H9 (cell line): ENCODE measurements at regions not wholly inside any gene's neighbourhood (a gene's known extent, or its start where the extent isn't known, plus 50 kb on each side); places are given as distances from the start of the nearest gene placed in this dataset.

Experiments used
- DNase-seq: peaks from one replicate; pipeline ENCODE4 v3.0.0-alpha.2; 2017
- H2AFZ ChIP-seq: one replicate; pipeline ENCODE4 v1.6.1; 2013; ENCODE audit warnings: mild to moderate bottlenecking, low read length, control low read depth, moderate library complexity
- H2AK5ac ChIP-seq: 2 replicates; pipeline ENCODE4 v1.6.1; 2013; ENCODE audit warnings: low read length, control low read depth, mixed read lengths; ENCODE audit not compliant: insufficient read length
- H2BK120ac ChIP-seq: one replicate; pipeline ENCODE4 v1.6.1; 2013; ENCODE audit warnings: low read depth, mild to moderate bottlenecking, low read length, control low read depth, inconsistent platforms; ENCODE audit not compliant: poor library complexity, severe bottlenecking
- H2BK12ac ChIP-seq: 2 replicates; pipeline ENCODE4 v1.6.1; 2013; ENCODE audit warnings: low read length, control low read depth, mixed read lengths, low read depth; ENCODE audit not compliant: insufficient read length
- H2BK15ac ChIP-seq: 2 replicates; pipeline ENCODE4 v1.6.1; 2013; ENCODE audit warnings: low read depth, low read length, control low read depth
- H2BK20ac ChIP-seq: one replicate; pipeline ENCODE4 v1.6.1; 2013; ENCODE audit warnings: low read depth, mild to moderate bottlenecking, low read length, control low read depth, inconsistent platforms; ENCODE audit not compliant: poor library complexity, severe bottlenecking
- H2BK5ac ChIP-seq: 2 replicates; pipeline ENCODE4 v1.6.1; 2013; ENCODE audit warnings: low read length, control low read depth, mixed read lengths; ENCODE audit not compliant: insufficient read length
- H3K14ac ChIP-seq: 2 replicates; pipeline ENCODE4 v1.6.1; 2013; ENCODE audit warnings: low read length, control low read depth; ENCODE audit not compliant: insufficient read depth
- H3K18ac ChIP-seq: 2 replicates; pipeline ENCODE4 v1.6.1; 2013; ENCODE audit warnings: low read depth, mild to moderate bottlenecking, mixed read lengths, low read length, control low read depth; ENCODE audit not compliant: insufficient read length
- H3K23ac ChIP-seq: 2 replicates; pipeline ENCODE4 v1.6.1; 2013; ENCODE audit warnings: low read length, control low read depth, mixed read lengths, low read depth; ENCODE audit not compliant: insufficient read length
- H3K23me2 ChIP-seq: 2 replicates; pipeline ENCODE4 v1.6.1; 2013; ENCODE audit warnings: low read depth, mild to moderate bottlenecking, mixed read lengths, low read length, control low read depth; ENCODE audit not compliant: insufficient read length, poor library complexity, severe bottlenecking
- H3K27ac ChIP-seq: 2 replicates; pipeline ENCODE4 v1.5.1; 2013; ENCODE audit warnings: low read length, control low read depth, mixed read lengths, low read depth; ENCODE audit not compliant: insufficient read length
- H3K27me3 ChIP-seq: 2 replicates; pipeline ENCODE4 v1.6.1; 2013; ENCODE audit warnings: low read length, control low read depth, inconsistent platforms; ENCODE audit not compliant: insufficient read depth
- H3K4ac ChIP-seq: 2 replicates; pipeline ENCODE4 v1.6.1; 2013; ENCODE audit warnings: low read depth, mild to moderate bottlenecking, control low read depth, inconsistent platforms, low read length, moderate library complexity
- H3K4me1 ChIP-seq: 2 replicates; pipeline ENCODE4 v1.6.1; 2013; ENCODE audit warnings: low read length, control low read depth, inconsistent platforms; ENCODE audit not compliant: insufficient read depth
- H3K4me2 ChIP-seq: 2 replicates; pipeline ENCODE4 v1.6.1; 2013; ENCODE audit warnings: low read length, control low read depth, mixed read lengths; ENCODE audit not compliant: insufficient read length, insufficient read depth
- H3K56ac ChIP-seq: 2 replicates; pipeline ENCODE4 v1.6.1; 2013; ENCODE audit warnings: low read depth, mild to moderate bottlenecking, mixed read lengths, low read length, control low read depth; ENCODE audit not compliant: insufficient read length
- H3K79me1 ChIP-seq: 2 replicates; pipeline ENCODE4 v1.6.1; 2013; ENCODE audit warnings: low read depth, mild to moderate bottlenecking, moderate library complexity, low read length, control low read depth, inconsistent platforms; ENCODE audit not compliant: insufficient read depth, poor library complexity, severe bottlenecking
- H3K79me2 ChIP-seq: 2 replicates; pipeline ENCODE4 v1.6.1; 2013; ENCODE audit warnings: low read length, control low read depth, inconsistent platforms; ENCODE audit not compliant: insufficient read depth
- H3K9ac ChIP-seq: 2 replicates; pipeline ENCODE4 v1.6.1; 2013; ENCODE audit warnings: low read length, control low read depth, mixed read lengths; ENCODE audit not compliant: insufficient read length; ENCODE audit errors: extremely low read depth
- H3K9me3 ChIP-seq: one replicate; pipeline ENCODE4 v1.6.1; 2013; ENCODE audit warnings: low read depth, low read length, inconsistent platforms; ENCODE audit not compliant: control insufficient read depth
- H3T11ph ChIP-seq: one replicate; pipeline ENCODE4 v1.6.1; 2013; ENCODE audit warnings: mild to moderate bottlenecking, low read length, control low read depth, inconsistent platforms
- H4K20me1 ChIP-seq: one replicate; pipeline ENCODE4 v1.6.1; 2013; ENCODE audit not compliant: control insufficient read depth, insufficient read length, insufficient read depth
- H4K5ac ChIP-seq: 2 replicates; pipeline ENCODE4 v1.6.1; 2013; ENCODE audit warnings: low read depth, mild to moderate bottlenecking, mixed read lengths, low read length, control low read depth; ENCODE audit not compliant: insufficient read length
- H4K8ac ChIP-seq: replicated peaks from 2 replicates; pipeline ENCODE4 v1.6.1; 2013; ENCODE audit warnings: low read length, control low read depth, mixed read lengths, low read depth; ENCODE audit not compliant: insufficient read length
- H4K91ac ChIP-seq: 2 replicates; pipeline ENCODE4 v1.6.1; 2013; ENCODE audit warnings: low read depth, mild to moderate bottlenecking, moderate library complexity, mixed read lengths, low read length, control low read depth; ENCODE audit not compliant: insufficient read length
- H3K27ac Mint-ChIP-seq, 3 experiments: 2 replicates in 2 of 3; 3 replicates in 1 of 3; pipeline ENCODE4 v1.8.0; 2020 to 2021; ENCODE audit warnings: mixed read lengths in 3 of 3, mild to moderate bottlenecking in 1 of 3, moderate library complexity in 1 of 3
- H3K27me3 Mint-ChIP-seq: 2 replicates; pipeline ENCODE4 v1.8.0; 2021; ENCODE audit warnings: low read depth, mild to moderate bottlenecking, moderate library complexity, mixed read lengths
- H3K36me3 Mint-ChIP-seq, 3 experiments: 2 replicates in 2 of 3; 3 replicates in 1 of 3; pipeline ENCODE4 v1.8.0; 2020 to 2021; ENCODE audit warnings: low read depth in 3 of 3, mixed read lengths in 3 of 3; ENCODE audit not compliant: insufficient read depth in 1 of 3
- H3K4me1 Mint-ChIP-seq, 2 experiments: 2 replicates each; pipeline ENCODE4 v1.8.0; 2020; ENCODE audit warnings: mixed read lengths in 2 of 2
- H3K4me3 Mint-ChIP-seq, 2 experiments: 2 replicates in 1 of 2; 3 replicates in 1 of 2; pipeline ENCODE4 v1.8.0; 2020 to 2021; ENCODE audit warnings: mild to moderate bottlenecking in 2 of 2, mixed read lengths in 2 of 2, moderate library complexity in 1 of 2
- H3K9me3 Mint-ChIP-seq, 2 experiments: 2 replicates in 1 of 2; 3 replicates in 1 of 2; pipeline ENCODE4 v1.8.0; 2020; ENCODE audit warnings: mild to moderate bottlenecking in 2 of 2, mixed read lengths in 2 of 2, moderate library complexity in 1 of 2
- TF ChIP-seq, protein P1 (sequence below): fragments of 200-600 bp; sonication (generic); conservative IDR thresholded peaks from 3 replicates; pipeline ENCODE4 v1.8.0; 2021; ENCODE audit warnings: antibody characterized with exemption, mild to moderate bottlenecking

GRCh38 chr5:87686018-87686417 lies 273.3 kb upstream of the CCNH start:
- H2BK12ac ChIP-seq, result no peak overlapping the region
- DNase-seq, result no peak
- H3K27me3 ChIP-seq, result no peaks in the 10 kb centered on the region
- H3K56ac ChIP-seq, result no peak overlapping the region
- no peak overlapping the region for H3K4ac ChIP-seq
- no peak overlapping the region for H3K9ac ChIP-seq
- H3K23me2 ChIP-seq, result no peaks in the 10 kb centered on the region
- H2BK120ac ChIP-seq, result no peak overlapping the region
- Mint-ChIP-seq H3K36me3 (peaks cover 0 to 5% (median 0%) of the 10 kb centered on the region in 3 experiments; a peak in 2 of 7 replicates), H3K9me3 (peaks cover 2 to 6% of the 10 kb centered on the region in 2 experiments; a peak in 3 of 5 replicates), H3K4me1 (peaks cover 0 to 4% of the 10 kb centered on the region in 2 experiments; a peak in 1 of 4 replicates), H3K27me3 (no peaks in the 10 kb centered on the region; the same call in 1 of the 2 replicates), H3K4me3 (no peak overlapping the region), H3K27ac (no peak overlapping the region)
- no peak overlapping the region for H2BK20ac ChIP-seq
- no peak overlapping the region for H2BK15ac ChIP-seq
- no peak overlapping the region for H4K91ac ChIP-seq
- no peak overlapping the region for H4K5ac ChIP-seq
- no peak overlapping the region for H3K4me2 ChIP-seq
- no peak overlapping the region for H3K23ac ChIP-seq
- H3K79me1 ChIP-seq, result no peaks in the 10 kb centered on the region
- no peaks in the 10 kb centered on the region for H3K4me1 ChIP-seq
- H3T11ph ChIP-seq, result no peak overlapping the region
- H3K9me3 ChIP-seq, result no peaks in the 10 kb centered on the region
- TF ChIP-seq, protein P1, sequence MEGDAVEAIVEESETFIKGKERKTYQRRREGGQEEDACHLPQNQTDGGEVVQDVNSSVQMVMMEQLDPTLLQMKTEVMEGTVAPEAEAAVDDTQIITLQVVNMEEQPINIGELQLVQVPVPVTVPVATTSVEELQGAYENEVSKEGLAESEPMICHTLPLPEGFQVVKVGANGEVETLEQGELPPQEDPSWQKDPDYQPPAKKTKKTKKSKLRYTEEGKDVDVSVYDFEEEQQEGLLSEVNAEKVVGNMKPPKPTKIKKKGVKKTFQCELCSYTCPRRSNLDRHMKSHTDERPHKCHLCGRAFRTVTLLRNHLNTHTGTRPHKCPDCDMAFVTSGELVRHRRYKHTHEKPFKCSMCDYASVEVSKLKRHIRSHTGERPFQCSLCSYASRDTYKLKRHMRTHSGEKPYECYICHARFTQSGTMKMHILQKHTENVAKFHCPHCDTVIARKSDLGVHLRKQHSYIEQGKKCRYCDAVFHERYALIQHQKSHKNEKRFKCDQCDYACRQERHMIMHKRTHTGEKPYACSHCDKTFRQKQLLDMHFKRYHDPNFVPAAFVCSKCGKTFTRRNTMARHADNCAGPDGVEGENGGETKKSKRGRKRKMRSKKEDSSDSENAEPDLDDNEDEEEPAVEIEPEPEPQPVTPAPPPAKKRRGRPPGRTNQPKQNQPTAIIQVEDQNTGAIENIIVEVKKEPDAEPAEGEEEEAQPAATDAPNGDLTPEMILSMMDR, result no peak
- no peak overlapping the region for H2AFZ ChIP-seq
- no peak overlapping the region for H3K18ac ChIP-seq
- H2AK5ac ChIP-seq, result no peak overlapping the region
- H4K8ac ChIP-seq, result no peak overlapping the region
- H4K20me1 ChIP-seq, result no peaks in the 10 kb centered on the region
- no peak overlapping the region for H3K14ac ChIP-seq
- H3K27ac ChIP-seq, result no peak overlapping the region
- no peak overlapping the region for H2BK5ac ChIP-seq
- H3K79me2 ChIP-seq, result no peaks in the 10 kb centered on the region
